B cell (primary cell): ENCODE measurements at regions not wholly inside any gene's neighbourhood (a gene's known extent, or its start where the extent isn't known, plus 50 kb on each side); places are given as distances from the start of the nearest gene placed in this dataset.

ENCODE experiments used
- ATAC-seq: fragments of 200-7000 bp; cut with Tn5 transposase; one replicate; pipeline ENCODE4 v1.10.0; 2021; ENCODE audit warnings: low read depth, mild to moderate bottlenecking, moderate number of reproducible peaks, moderate library complexity
- CTCF ChIA-PET: fragments of 350-600 bp; sonication (Branson Sonifier 250); formaldehyde crosslinking; loops from one replicate; lab custom pipeline; 2021; ENCODE audit warnings: antibody characterized with exemption, inconsistent platforms; lab: Charles Lee
- POLR2A ChIA-PET: fragments of 350-600 bp; sonication (Branson Sonifier 250); formaldehyde crosslinking; loops from one replicate; lab custom pipeline; 2021; ENCODE audit warnings: antibody characterized with exemption; lab: Charles Lee
- DNase-seq: peaks from one replicate; pipeline ENCODE4 v3.0.0; 2013
- H2AFZ ChIP-seq: 2 replicates; pipeline ENCODE4 v1.6.1; 2012; ENCODE audit warnings: mild to moderate bottlenecking, low read depth, low read length; ENCODE audit not compliant: insufficient read depth, poor library complexity, severe bottlenecking
- H3K27ac ChIP-seq, 2 donors: 1 replicate in 1 of 2; 2 replicates in 1 of 2; pipeline ENCODE4 v1.5.1; 2012 to 2013; ENCODE audit warnings: low read length in 2 of 2, mild to moderate bottlenecking in 2 of 2, moderate library complexity in 1 of 2
- H3K27me3 ChIP-seq, 4 experiments: fragments of 200-600 bp in 1 of 4; sonication (generic) in 1 of 4; replicated peaks in 1 of 4; 1 replicate in 2 of 4; 2 replicates in 2 of 4; pipeline versions ENCODE4 v1.6.1 to v1.7.0; 2013 to 2016; ENCODE audit warnings: low read length in 3 of 4, mild to moderate bottlenecking in 2 of 4, mixed read lengths in 1 of 4, moderate library complexity in 1 of 4; ENCODE audit not compliant: insufficient read depth in 4 of 4, control insufficient read depth in 3 of 4; ENCODE audit errors: control extremely low read depth in 1 of 4
- H3K36me3 ChIP-seq, 2 experiments: replicated peaks in 1 of 2; 1 replicate in 1 of 2; 2 replicates in 1 of 2; pipeline versions ENCODE4 v1.6.1 to v1.7.1; 2013; ENCODE audit warnings: low read length in 1 of 2; ENCODE audit not compliant: insufficient read depth in 2 of 2, control insufficient read depth in 1 of 2; ENCODE audit errors: control extremely low read depth in 1 of 2, extremely low read depth in 1 of 2
- H3K4me1 ChIP-seq, 2 donors: fragments of 200-600 bp in 1 of 2; sonication (generic) in 1 of 2; 1 replicate in 1 of 2; 2 replicates in 1 of 2; pipeline versions ENCODE4 v1.5.1 to v1.6.1; 2013 to 2017; ENCODE audit warnings: low read length in 2 of 2; ENCODE audit not compliant: control insufficient read depth in 2 of 2, insufficient read depth in 2 of 2
- H3K4me2 ChIP-seq: replicated peaks from 2 replicates; pipeline ENCODE3; 2012; ENCODE audit warnings: mild to moderate bottlenecking, low read depth, low read length; ENCODE audit not compliant: poor library complexity, severe bottlenecking
- H3K4me3 ChIP-seq, 5 experiments: fragments of 200-600 bp in 1 of 5; sonication (generic) in 1 of 5; 1 replicate in 3 of 5; 2 replicates in 2 of 5; pipeline versions ENCODE4 v1.5.1 to v1.7.0; 2011 to 2016; ENCODE audit warnings: low read length in 4 of 5, mild to moderate bottlenecking in 4 of 5, low read depth in 2 of 5, control low read depth in 1 of 5, moderate library complexity in 1 of 5; ENCODE audit not compliant: insufficient read depth in 1 of 5; ENCODE audit errors: control extremely low read depth in 1 of 5, extremely low read depth in 1 of 5
- H3K79me2 ChIP-seq: fragments of 200-600 bp; sonication (generic); one replicate; pipeline ENCODE4 v1.6.0; 2016; ENCODE audit warnings: low read length; ENCODE audit not compliant: control insufficient read depth, insufficient read depth
- H3K9ac ChIP-seq: fragments of 200-600 bp; sonication (generic); 2 replicates; pipeline ENCODE4 v1.6.1; 2017; ENCODE audit warnings: mild to moderate bottlenecking, low read length, moderate library complexity
- H3K9me3 ChIP-seq, 3 donors: one replicate each; pipeline versions ENCODE4 v1.6.1 to v1.7.1; 2013; ENCODE audit warnings: low read length in 2 of 3; ENCODE audit not compliant: control insufficient read depth in 2 of 3, insufficient read depth in 1 of 3; ENCODE audit errors: control extremely low read depth in 1 of 3
- H4K20me1 ChIP-seq: 2 replicates; pipeline ENCODE4 v1.6.0; 2012; ENCODE audit warnings: mild to moderate bottlenecking, low read length; ENCODE audit not compliant: insufficient read depth, control insufficient read depth, poor library complexity, severe bottlenecking
- H3K27ac Mint-ChIP-seq: one replicate; pipeline ENCODE4 v1.8.0; 2021; ENCODE audit warnings: mixed read lengths
- H3K27me3 Mint-ChIP-seq: one replicate; pipeline ENCODE4 v1.8.0; 2021; ENCODE audit warnings: mixed read lengths
- H3K4me1 Mint-ChIP-seq: one replicate; pipeline ENCODE4 v1.8.0; 2021; ENCODE audit warnings: mixed read lengths
- H3K4me3 Mint-ChIP-seq: one replicate; pipeline ENCODE4 v1.8.0; 2021; ENCODE audit warnings: mixed read lengths
- H3K9me3 Mint-ChIP-seq: one replicate; pipeline ENCODE4 v1.8.0; 2022; ENCODE audit warnings: mixed read lengths; ENCODE audit not compliant: insufficient read depth
- EZH2 ChIP-seq: IDR thresholded peaks from 2 replicates; pipeline ENCODE4 v1.6.1; 2012; ENCODE audit warnings: borderline replicate concordance, low read depth, mild to moderate bottlenecking, moderate library complexity, low read length; ENCODE audit not compliant: insufficient read depth, poor library complexity, severe bottlenecking
- WGBS: methylation state at CpG from one replicate; pipeline ENCODE4 v1.1.5; 2013; ENCODE audit warnings: missing lambda C conversion rate; ENCODE audit not compliant: insufficient coverage; 5-methylcytosine and 5-hydroxymethylcytosine counted together
- intact Hi-C: fragments of 100-400 bp; cut with micrococcal nuclease; formaldehyde crosslinking; loops from one replicate; pipeline ENCODE4 v1.10.0; 2022
- TF ChIP-seq, protein P1 (sequence below): fragments of 200-600 bp; IDR thresholded peaks from one replicate; pipeline ENCODE4 v1.8.0; 2022; ENCODE audit warnings: antibody characterized with exemption, mild to moderate bottlenecking

DNA sequence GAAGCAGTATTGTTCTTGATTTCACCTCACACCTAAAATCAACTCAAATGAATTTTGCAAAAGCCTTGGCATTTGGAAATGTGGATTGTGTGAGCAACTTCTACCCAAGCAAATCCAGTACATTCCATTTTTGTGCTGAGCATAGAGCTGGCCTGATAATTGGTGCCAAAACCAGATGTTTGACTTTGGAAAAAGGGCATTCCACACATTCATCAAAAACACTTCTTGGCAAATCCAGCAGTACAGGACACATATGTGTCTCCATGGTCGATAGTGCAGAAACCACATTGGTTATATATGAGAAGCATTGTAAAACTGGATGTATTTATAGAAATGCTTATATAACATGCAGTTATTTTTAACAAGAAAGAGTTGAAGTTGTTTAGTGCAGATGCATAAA is 210.4 kb downstream of the KCNK2 start:
- DNase-seq (no peak), ATAC-seq (no peak)
- no CpG with 5 or more reads among the region's 1 CpG for whole genome bisulfite sequencing
- Histone ChIP-seq H3K79me2 (no peaks in the 10 kb centered on the region), H3K4me3 (no peak overlapping the region), H3K27ac (no peak overlapping the region), H2AFZ (no peak overlapping the region), H4K20me1 (no peaks in the 10 kb centered on the region), H3K9me3 (peaks cover 0 to 7% (median 5%) of the 10 kb centered on the region in 3 donors), H3K4me2 (no peak overlapping the region), H3K9ac (no peak overlapping the region), H3K27me3 (no peaks in the 10 kb centered on the region), H3K36me3 (no peaks in the 10 kb centered on the region), H3K4me1 (no peaks in the 10 kb centered on the region)
- Mint-ChIP-seq H3K27ac (no peak overlapping the region), H3K27me3 (no peaks in the 10 kb centered on the region), H3K9me3 (peaks cover 9% of the 10 kb centered on the region), H3K4me1 (no peaks in the 10 kb centered on the region), H3K4me3 (no peak overlapping the region)
- intact Hi-C loops = no loop called here
- no peak for TF ChIP-seq EZH2
- TF ChIP-seq, protein P1, sequence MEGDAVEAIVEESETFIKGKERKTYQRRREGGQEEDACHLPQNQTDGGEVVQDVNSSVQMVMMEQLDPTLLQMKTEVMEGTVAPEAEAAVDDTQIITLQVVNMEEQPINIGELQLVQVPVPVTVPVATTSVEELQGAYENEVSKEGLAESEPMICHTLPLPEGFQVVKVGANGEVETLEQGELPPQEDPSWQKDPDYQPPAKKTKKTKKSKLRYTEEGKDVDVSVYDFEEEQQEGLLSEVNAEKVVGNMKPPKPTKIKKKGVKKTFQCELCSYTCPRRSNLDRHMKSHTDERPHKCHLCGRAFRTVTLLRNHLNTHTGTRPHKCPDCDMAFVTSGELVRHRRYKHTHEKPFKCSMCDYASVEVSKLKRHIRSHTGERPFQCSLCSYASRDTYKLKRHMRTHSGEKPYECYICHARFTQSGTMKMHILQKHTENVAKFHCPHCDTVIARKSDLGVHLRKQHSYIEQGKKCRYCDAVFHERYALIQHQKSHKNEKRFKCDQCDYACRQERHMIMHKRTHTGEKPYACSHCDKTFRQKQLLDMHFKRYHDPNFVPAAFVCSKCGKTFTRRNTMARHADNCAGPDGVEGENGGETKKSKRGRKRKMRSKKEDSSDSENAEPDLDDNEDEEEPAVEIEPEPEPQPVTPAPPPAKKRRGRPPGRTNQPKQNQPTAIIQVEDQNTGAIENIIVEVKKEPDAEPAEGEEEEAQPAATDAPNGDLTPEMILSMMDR = no peak
- ChIA-PET CTCF (no interaction called here), POLR2A (no interaction called here)

DNA sequence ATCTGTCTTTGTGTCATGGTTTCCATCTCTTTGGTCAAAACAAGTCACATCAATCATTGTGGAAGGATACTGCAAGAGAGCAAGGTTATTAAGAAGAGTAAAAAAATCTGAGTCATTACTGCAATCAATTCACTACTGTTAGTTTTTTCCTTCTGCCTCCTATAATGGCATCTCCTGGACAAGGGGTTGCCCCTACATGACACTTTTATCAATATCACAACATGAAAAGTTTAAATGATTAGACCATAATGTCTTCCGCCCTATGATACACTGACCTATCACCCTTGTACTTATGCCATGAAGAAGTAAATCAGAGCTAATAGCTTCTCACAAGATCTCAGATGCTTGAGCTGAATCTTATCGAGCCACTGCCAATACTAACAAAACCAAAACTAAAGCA is 223.9 kb downstream of the KCNK2 start:
- Mint-ChIP-seq H3K4me1 (no peaks in the 10 kb centered on the region), H3K4me3 (no peak overlapping the region), H3K27me3 (no peaks in the 10 kb centered on the region), H3K9me3 (no peaks in the 10 kb centered on the region), H3K27ac (no peak overlapping the region)
- Histone ChIP-seq H3K4me2 (no peak overlapping the region), H3K27me3 (no peaks in the 10 kb centered on the region), H3K9me3 (no peaks in the 10 kb centered on the region), H3K4me3 (no peak overlapping the region), H3K79me2 (no peaks in the 10 kb centered on the region), H3K36me3 (no peaks in the 10 kb centered on the region), H3K9ac (no peak overlapping the region), H3K27ac (no peak overlapping the region), H4K20me1 (no peaks in the 10 kb centered on the region), H2AFZ (no peak overlapping the region), H3K4me1 (no peaks in the 10 kb centered on the region)
- intact Hi-C loops = no loop called here
- WGBS = 88% methylated on average over 1 of the region's 2 CpGs
- ATAC-seq = no peak
- TF ChIP-seq EZH2 = no peak
- TF ChIP-seq, protein P1 = no peak
- POLR2A ChIA-PET = no interaction called here
- DNase-seq = no peak
- CTCF ChIA-PET = no interaction called here
